ENCODE measurements at regions not wholly inside any gene's neighbourhood (a gene's known extent, or its start where the extent isn't known, plus 50 kb on each side); places are given as distances from the start of the nearest gene placed in this dataset.

GRCh38 chr9:81480828-81481604 is 208.3 kb downstream of the TLE1 start:
- DNase-seq = no peak

- DNase-seq = no peak
Measured at GRCh38 chr9:81479573-81479972, 209.8 kb downstream of the TLE1 start.

DNA sequence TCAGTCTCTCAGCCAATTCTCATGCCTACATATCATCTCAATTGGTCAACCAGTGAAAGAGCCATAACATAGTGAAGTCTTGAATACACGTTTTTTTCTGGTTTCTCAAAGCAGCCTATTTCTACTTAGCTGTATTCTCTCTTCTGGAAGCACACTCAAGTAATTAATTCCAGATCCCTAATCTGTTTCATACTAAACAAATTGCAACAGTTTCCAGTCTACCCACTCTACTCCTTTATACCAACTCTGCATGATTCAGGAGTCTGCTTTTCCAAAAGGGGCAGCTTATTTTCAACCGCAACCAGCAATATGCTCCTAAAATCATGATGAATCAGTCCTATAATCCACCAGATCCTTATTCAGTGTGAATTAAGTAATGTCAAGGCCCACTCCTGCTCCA is 211.7 kb downstream of the TLE1 start:
- DNase-seq = no peak

DNA sequence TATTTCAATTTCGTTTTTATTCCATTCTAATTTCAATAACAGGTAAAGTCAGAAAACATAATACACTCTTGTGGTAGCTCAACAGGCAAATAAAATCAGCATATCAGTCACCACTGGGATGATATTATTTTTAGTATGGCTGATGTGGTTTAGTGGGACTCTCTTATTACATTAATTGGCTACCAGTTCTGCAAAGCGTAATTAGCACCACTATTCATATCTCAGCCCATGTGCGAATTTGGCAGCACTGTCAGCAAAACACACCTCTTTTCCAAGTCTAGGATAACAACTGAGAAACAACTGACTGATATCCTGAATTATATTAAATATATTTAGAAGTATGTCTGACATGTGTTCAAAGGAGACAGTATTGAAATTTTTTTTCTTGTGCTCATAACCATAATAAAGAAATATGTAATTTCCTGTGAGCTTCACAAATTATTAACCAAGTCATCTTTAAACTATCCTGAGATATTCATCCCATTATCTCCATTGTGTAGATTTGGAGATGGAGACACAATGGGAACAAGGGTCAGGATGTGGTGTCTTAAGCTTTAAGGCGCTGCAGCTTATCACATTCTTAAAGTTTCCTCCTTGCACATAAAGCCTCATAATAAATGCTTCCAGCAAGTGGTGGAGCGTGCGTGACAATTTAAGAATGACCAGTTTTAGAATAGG is 212.4 kb downstream of the TLE1 start:
- DNase-seq = no peak

- DNase-seq = no peak
Measured at GRCh38 chr9:81474792-81475191, 214.6 kb downstream of the TLE1 start.

DNA sequence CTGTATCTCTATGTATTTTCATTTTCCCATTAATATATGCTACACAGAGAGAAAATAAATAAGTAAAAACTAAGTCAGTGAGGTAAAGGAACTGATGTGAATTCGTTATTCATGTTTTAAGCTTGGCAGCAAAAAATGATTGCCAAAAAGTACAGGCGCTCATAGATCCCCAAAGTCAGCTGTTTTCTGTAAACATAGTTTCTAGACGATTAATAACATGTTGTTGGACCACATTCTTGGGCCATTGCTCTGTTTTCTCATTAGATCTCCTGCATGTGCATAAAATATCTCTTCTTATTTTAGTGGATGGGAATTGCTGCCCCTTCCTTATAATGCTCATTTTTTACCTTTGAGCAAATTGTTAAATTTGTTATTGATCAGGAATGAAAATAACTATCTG is 215.2 kb downstream of the TLE1 start:
- no peak for DNase-seq

- DNase-seq = no peak
Measured at GRCh38 chr9:81473708-81474107, 215.6 kb downstream of the TLE1 start.

- DNase-seq = no peak
Measured at GRCh38 chr9:81473206-81473605, 216.1 kb downstream of the TLE1 start.

GRCh38 chr9:81472701-81473100 is 216.6 kb downstream of the TLE1 start:
- DNase-seq = no peak

GRCh38 chr9:81470864-81471263 is 218.5 kb downstream of the TLE1 start:
- no peak for DNase-seq

GRCh38 chr9:81468084-81468595 is 221.2 kb downstream of the TLE1 start:
- no peak for DNase-seq

DNA sequence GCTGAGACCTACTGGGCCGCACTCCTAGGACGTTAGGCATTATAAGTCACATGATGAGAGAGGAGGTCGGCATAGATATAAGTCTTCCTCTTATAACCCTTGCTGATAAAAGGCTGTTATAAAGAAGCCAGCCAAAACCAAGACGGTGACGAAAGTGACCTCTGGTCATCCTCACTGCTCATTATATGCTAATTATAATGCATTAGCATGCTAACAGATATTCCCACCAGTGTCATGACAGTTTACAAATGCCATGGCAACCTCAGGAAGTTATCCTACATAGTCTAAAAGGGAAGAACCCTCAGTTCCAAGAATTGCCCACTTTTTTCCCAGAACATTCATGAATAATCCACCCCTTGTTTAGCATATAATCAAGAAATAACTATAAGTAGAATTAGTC is 222.4 kb downstream of the TLE1 start:
- DNase-seq = no peak

DNA sequence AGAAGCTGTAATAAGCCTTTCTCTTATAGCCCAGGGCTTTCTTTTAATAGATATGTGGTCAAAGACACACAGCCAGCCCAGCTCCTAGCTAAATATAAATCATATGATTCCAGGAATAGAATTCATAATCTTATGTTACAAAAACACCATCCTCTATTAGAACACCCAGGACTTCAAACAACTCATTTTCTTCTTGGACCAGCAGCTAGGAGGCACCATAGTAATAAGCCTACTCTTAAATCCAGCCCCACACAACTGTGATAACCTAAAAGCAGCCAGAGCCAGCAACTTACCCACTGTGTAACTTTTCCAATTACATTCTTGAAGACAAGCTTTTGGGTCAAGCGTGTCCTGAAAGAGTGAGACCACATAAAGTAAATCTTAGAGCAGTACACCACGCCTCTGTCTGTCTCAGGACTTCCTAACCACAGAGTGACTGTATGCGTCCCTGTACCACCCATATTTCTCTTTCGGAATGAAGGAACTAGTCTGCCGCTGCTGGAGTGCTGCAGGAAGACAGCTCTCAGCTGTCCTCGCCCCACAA is 223.8 kb downstream of the TLE1 start:
- no peak for DNase-seq

DNA sequence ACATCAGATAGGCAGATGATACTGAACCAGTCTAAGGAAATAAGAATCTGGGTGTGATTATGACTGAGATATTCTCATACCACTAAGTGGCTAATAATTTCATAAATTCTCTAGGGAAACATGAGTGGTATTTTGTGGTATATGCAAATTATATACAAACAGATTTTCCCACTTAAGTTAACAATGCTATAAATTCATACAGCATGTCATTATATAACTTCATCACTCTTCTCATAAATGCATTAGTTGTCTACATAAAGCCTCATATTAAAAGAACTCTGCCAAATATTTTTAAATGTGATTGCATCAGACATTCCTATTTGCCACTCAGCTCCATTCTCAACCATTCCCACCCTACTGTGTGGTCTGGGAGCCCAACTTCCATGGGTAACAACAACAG is 226.5 kb downstream of the TLE1 start:
- DNase-seq = no peak

DNA sequence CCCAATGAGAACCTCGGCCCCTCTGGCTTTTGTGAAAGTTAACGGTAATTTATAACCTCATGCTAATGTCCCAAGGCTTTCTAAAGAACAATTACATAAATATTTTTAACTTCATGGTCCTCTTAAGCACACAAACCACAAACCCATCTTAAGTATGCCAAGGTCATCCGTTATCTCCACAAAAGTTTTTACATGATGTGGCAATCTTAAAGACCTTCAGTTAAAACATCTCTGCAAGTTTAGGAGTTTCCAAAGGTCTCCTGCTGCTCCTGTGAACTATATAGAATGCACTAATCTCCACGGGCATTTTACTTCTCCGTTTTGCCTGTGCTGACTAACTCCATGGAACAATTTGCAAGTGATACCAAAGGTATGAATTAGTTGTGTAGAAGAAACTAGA is 228.2 kb downstream of the TLE1 start:
- DNase-seq = no peak

DNA sequence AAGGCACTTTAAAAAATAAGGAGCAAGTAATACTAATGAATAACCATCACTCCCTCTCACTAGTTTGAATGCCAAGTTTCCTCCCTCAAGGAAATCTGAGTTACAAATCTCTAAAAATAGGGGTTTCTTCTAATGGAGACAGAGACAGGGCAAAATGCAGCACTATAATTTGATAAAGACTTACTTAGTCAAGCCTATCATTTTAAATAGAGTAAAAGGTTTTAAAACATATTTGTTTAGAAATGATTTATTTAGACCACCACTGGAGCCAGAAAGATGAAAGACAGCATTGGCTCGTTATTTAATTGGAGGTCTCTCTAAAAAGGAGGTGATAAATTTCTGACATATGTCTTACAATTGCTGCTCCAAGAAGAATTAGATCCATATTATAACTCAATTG is 228.7 kb downstream of the TLE1 start:
- DNase-seq = no peak

GRCh38 chr9:81459591-81459990 is 229.8 kb downstream of the TLE1 start:
- DNase-seq = no peak

DNA sequence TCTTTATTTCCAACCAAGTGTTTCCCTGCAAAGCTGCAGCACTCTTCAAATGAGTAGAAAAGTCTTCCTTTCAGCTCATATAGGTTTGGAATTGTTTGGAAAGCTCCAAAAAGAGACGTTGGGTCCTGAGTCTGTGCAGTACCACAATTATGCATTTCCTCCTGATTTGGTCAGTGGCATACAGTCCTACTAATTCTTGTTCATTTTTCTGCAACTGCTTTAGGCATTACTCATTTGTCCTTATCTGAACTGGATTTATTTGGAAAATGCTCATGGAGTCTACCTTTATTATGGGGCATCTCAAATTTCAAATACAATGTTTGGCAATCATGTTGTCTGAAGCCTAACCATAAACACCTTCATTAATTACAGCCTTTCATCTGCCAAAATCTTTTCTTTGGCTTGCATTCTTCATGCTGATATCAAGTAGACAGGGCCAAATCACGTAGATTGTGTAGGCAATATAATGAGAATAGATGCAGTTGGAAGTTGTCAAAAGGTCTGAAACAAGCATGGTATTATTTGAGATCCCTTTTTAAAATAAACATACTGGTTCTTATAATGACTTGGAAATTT is 232.8 kb downstream of the TLE1 start:
- DNase-seq = no peak

GRCh38 chr9:81455462-81456219 is 233.7 kb downstream of the TLE1 start:
- DNase-seq = no peak

DNA sequence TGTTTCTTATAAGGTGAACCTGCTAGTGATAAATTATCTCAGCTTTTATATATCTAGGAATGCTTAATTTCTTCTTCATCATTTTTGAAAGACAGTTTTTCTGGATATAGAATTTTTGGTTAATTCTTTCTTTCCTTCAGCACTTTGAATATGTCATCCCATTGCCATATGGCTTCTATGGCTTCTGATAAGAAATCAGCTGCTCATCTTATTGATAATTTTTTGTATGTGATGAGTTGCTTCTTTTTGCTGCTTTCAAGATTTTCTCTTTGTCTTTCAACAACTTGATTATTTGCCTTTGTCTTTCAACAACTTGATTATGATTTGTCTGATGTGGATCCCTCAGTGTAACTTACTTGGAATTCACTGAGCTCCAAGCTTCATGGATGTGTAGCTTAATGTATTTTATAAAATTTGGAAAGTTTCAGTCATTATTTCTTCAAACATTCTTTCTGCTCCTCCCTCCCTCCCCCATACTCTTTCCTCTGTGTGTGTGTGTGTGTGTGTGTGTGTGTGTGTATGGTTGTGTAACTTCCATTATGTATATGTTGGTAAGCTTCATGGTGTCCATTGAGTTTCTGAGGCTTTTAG is 243.9 kb downstream of the TLE1 start:
- DNase-seq = no peak

- no peak for DNase-seq
Measured at GRCh38 chr9:81431641-81432040, 257.7 kb downstream of the TLE1 start.

GRCh38 chr9:81430727-81431126 is 258.6 kb downstream of the TLE1 start:
- DNase-seq = no peak

DNA sequence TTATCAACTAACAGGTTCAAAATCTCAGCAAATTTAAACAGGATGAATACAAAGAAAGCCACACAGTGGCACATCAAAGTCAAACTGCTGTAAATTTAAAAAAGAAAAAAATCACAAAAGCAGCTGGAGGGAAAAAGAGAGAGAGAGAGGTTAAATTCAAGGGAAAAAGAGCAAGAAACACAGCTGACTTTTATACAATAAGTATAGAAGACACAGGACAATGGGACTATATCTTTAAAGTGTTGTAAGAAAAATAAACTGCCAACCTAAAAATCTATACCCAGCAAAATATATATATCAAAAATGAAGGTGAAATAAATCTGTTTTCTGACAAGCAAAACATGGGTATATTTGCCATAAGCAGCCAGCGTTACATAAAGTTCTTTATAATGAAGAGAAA is 261.5 kb downstream of the TLE1 start:
- no peak for DNase-seq
